Astrocyte (in vitro differentiated cells and primary cell): ENCODE measurements at regions not wholly inside any gene's neighbourhood (a gene's known extent, or its start where the extent isn't known, plus 50 kb on each side); places are given as distances from the start of the nearest gene placed in this dataset.
A peak's percentile ranks its signal among the peaks of the same experiment; 100 is the strongest.

Experiments
- DNase-seq: peaks from one replicate; pipeline ENCODE4 v3.0.0-alpha.2; 2010; ENCODE audit warnings: low read depth
- FAIRE-seq: peaks from 2 replicates; lab custom pipeline; 2011; peaks lifted over from hg19 to GRCh38; lab: Jason Lieb, UNC
- H2AFZ ChIP-seq: 2 replicates; pipeline ENCODE4 v1.6.0; 2012; ENCODE audit warnings: low read depth, low read length, inconsistent platforms
- H3K27ac ChIP-seq: 2 replicates; pipeline ENCODE4 v1.5.1; 2011; ENCODE audit warnings: low read depth, low read length, inconsistent platforms
- H3K27me3 ChIP-seq: 2 replicates; pipeline ENCODE4 v1.6.0; 2011; ENCODE audit warnings: low read length, inconsistent platforms; ENCODE audit not compliant: insufficient read depth
- H3K36me3 ChIP-seq: 2 replicates; pipeline ENCODE4 v1.5.1; 2011; ENCODE audit warnings: low read length, inconsistent platforms; ENCODE audit not compliant: insufficient read depth
- H3K4me1 ChIP-seq: 2 replicates; pipeline ENCODE4 v1.5.1; 2011; ENCODE audit warnings: low read length, inconsistent platforms; ENCODE audit not compliant: insufficient read depth
- H3K4me2 ChIP-seq: 2 replicates; pipeline ENCODE4 v1.6.0; 2012; ENCODE audit warnings: low read length, inconsistent platforms
- H3K4me3 ChIP-seq: 2 replicates; pipeline ENCODE4 v1.5.1; 2011; ENCODE audit warnings: low read depth, mild to moderate bottlenecking, low read length, inconsistent platforms; ENCODE audit not compliant: insufficient read depth
- H3K79me2 ChIP-seq: 2 replicates; pipeline ENCODE4 v1.6.0; 2012; ENCODE audit warnings: mild to moderate bottlenecking, low read length, inconsistent platforms; ENCODE audit not compliant: insufficient read depth
- H3K9ac ChIP-seq: 2 replicates; pipeline ENCODE4 v1.6.0; 2012; ENCODE audit warnings: mild to moderate bottlenecking, low read length, inconsistent platforms
- H3K9me3 ChIP-seq: 2 replicates; pipeline ENCODE4 v1.5.1; 2012; ENCODE audit warnings: low read depth, mild to moderate bottlenecking, low read length, inconsistent platforms; ENCODE audit not compliant: insufficient read depth
- H4K20me1 ChIP-seq: 2 replicates; pipeline ENCODE4 v1.6.0; 2012; ENCODE audit warnings: low read length, inconsistent platforms; ENCODE audit not compliant: insufficient read depth
- H3K27ac Mint-ChIP-seq: one replicate; pipeline ENCODE4 v1.8.0; 2021; ENCODE audit warnings: mild to moderate bottlenecking, mixed read lengths; ENCODE audit not compliant: unreplicated experiment
- H3K27me3 Mint-ChIP-seq: one replicate; pipeline ENCODE4 v1.8.0; 2021; ENCODE audit warnings: low read depth, mixed read lengths; ENCODE audit not compliant: unreplicated experiment
- H3K36me3 Mint-ChIP-seq: one replicate; pipeline ENCODE4 v1.8.0; 2021; ENCODE audit warnings: low read depth, mixed read lengths; ENCODE audit not compliant: unreplicated experiment
- H3K4me1 Mint-ChIP-seq: one replicate; pipeline ENCODE4 v1.8.0; 2021; ENCODE audit warnings: low read depth, mixed read lengths; ENCODE audit not compliant: unreplicated experiment
- H3K4me3 Mint-ChIP-seq: one replicate; pipeline ENCODE4 v1.8.0; 2021; ENCODE audit warnings: mild to moderate bottlenecking, moderate library complexity, mixed read lengths; ENCODE audit not compliant: unreplicated experiment
- H3K9me3 Mint-ChIP-seq: one replicate; pipeline ENCODE4 v1.8.0; 2021; ENCODE audit warnings: mild to moderate bottlenecking, mixed read lengths; ENCODE audit not compliant: unreplicated experiment
- EZH2 ChIP-seq: IDR thresholded peaks from 2 replicates; pipeline ENCODE4 v1.6.1; 2012; ENCODE audit warnings: mild to moderate bottlenecking, low read length, inconsistent platforms; ENCODE audit not compliant: insufficient read depth
- TF ChIP-seq, protein P1 (sequence below): IDR thresholded peaks from 2 replicates; pipeline ENCODE4 v1.5.1; 2011; ENCODE audit warnings: low read depth, mild to moderate bottlenecking, inconsistent platforms, low read length, moderate library complexity; ENCODE audit not compliant: insufficient read depth

GRCh38 chr21:17903029-17903806 lies 84.1 kb upstream of the C21orf91 start:
- Histone ChIP-seq H3K4me3 (no peak overlapping the region), H2AFZ (no peak overlapping the region), H3K9ac (no peak overlapping the region), H4K20me1 (no peaks in the 10 kb centered on the region), H3K79me2 (no peaks in the 10 kb centered on the region), H3K36me3 (no peaks in the 10 kb centered on the region), H3K27me3 (no peaks in the 10 kb centered on the region), H3K4me2 (no peak overlapping the region), H3K9me3 (no peaks in the 10 kb centered on the region), H3K27ac (no peak overlapping the region), H3K4me1 (no peaks in the 10 kb centered on the region)
- no peak overlapping the region for H3K4me3 Mint-ChIP-seq
- FAIRE-seq (no peak), DNase-seq (peak; percentile 12)
- H3K27me3 Mint-ChIP-seq = no peaks in the 10 kb centered on the region
- TF ChIP-seq, protein P1, sequence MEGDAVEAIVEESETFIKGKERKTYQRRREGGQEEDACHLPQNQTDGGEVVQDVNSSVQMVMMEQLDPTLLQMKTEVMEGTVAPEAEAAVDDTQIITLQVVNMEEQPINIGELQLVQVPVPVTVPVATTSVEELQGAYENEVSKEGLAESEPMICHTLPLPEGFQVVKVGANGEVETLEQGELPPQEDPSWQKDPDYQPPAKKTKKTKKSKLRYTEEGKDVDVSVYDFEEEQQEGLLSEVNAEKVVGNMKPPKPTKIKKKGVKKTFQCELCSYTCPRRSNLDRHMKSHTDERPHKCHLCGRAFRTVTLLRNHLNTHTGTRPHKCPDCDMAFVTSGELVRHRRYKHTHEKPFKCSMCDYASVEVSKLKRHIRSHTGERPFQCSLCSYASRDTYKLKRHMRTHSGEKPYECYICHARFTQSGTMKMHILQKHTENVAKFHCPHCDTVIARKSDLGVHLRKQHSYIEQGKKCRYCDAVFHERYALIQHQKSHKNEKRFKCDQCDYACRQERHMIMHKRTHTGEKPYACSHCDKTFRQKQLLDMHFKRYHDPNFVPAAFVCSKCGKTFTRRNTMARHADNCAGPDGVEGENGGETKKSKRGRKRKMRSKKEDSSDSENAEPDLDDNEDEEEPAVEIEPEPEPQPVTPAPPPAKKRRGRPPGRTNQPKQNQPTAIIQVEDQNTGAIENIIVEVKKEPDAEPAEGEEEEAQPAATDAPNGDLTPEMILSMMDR = peak; percentile 15
- TF ChIP-seq EZH2 = no peak
- H3K36me3 Mint-ChIP-seq = no peaks in the 10 kb centered on the region
- H3K4me1 Mint-ChIP-seq = peaks cover 9% of the 10 kb centered on the region
- H3K27ac Mint-ChIP-seq = no peak overlapping the region
- H3K9me3 Mint-ChIP-seq = peaks cover 11% of the 10 kb centered on the region

- Histone ChIP-seq H2AFZ (no peak overlapping the region), H3K27ac (no peak overlapping the region), H3K79me2 (no peaks in the 10 kb centered on the region), H3K4me2 (peak overlapping the region; percentile 11), H3K27me3 (no peaks in the 10 kb centered on the region), H4K20me1 (no peaks in the 10 kb centered on the region), H3K4me1 (no peaks in the 10 kb centered on the region), H3K36me3 (no peaks in the 10 kb centered on the region), H3K9ac (no peak overlapping the region), H3K9me3 (no peaks in the 10 kb centered on the region), H3K4me3 (no peak overlapping the region)
- Mint-ChIP-seq H3K9me3 (peaks cover 14% of the 10 kb centered on the region), H3K4me1 (peaks cover 9% of the 10 kb centered on the region), H3K36me3 (no peaks in the 10 kb centered on the region), H3K27me3 (no peaks in the 10 kb centered on the region), H3K27ac (peak overlapping the region; percentile 80), H3K4me3 (no peak overlapping the region)
- TF ChIP-seq EZH2 = no peak
- TF ChIP-seq, protein P1 = no peak
- no peak for FAIRE-seq
- DNase-seq = peak; percentile 12
Measured at GRCh38 chr21:17901458-17902079, 82.4 kb upstream of the C21orf91 start.

DNA sequence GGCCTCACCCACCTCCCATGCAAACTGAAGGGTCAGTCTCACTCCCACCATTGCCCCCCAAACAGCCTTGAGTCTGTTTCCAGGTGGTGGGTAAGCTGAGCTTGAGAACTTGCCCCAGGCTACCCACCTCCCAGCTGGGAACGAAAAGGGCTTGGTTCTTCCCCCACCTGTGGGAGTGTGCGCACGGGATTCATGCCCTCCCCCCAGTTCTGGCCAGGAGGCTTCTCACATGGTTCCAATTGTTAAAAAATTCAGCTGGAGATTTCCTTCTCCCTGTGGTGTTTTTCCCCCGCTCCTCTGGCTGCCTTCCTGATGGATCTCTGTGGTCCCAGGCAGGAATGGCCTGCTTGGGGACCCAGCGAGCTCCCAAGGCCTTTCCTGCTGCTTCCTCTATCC lies 81.8 kb upstream of the C21orf91 start:
- no peaks in the 10 kb centered on the region for H3K9me3 ChIP-seq
- no peak for DNase-seq
- no peaks in the 10 kb centered on the region for H3K27me3 ChIP-seq
- no peak overlapping the region for H2AFZ ChIP-seq
- no peaks in the 10 kb centered on the region for H4K20me1 ChIP-seq
- TF ChIP-seq, protein P1 = no peak
- no peak for TF ChIP-seq EZH2
- no peaks in the 10 kb centered on the region for H3K36me3 ChIP-seq
- no peak overlapping the region for H3K4me2 ChIP-seq
- Mint-ChIP-seq H3K36me3 (no peaks in the 10 kb centered on the region), H3K9me3 (peaks cover 16% of the 10 kb centered on the region), H3K27ac (peak overlapping the region; percentile 80), H3K4me3 (no peak overlapping the region), H3K4me1 (peaks cover 9% of the 10 kb centered on the region), H3K27me3 (no peaks in the 10 kb centered on the region)
- H3K79me2 ChIP-seq = no peaks in the 10 kb centered on the region
- FAIRE-seq = no peak
- no peaks in the 10 kb centered on the region for H3K4me1 ChIP-seq
- H3K9ac ChIP-seq = no peak overlapping the region
- no peak overlapping the region for H3K27ac ChIP-seq
- H3K4me3 ChIP-seq = no peak overlapping the region
